ENCODE measurements at regions not wholly inside any gene's neighbourhood (a gene's known extent, or its start where the extent isn't known, plus 50 kb on each side); places are given as distances from the start of the nearest gene placed in this dataset.

GRCh38 chr9:115235221-115235620 lies 117.3 kb upstream of the TNC start:
- dilution Hi-C loops (cut with MboI; ENCODE audit: extremely low pct_ligation_motif_present, low sequenced_read_pairs): no loop called here
- FAIRE-seq: peak; percentile 65
- Histone ChIP-seq H3K4me3 (ENCODE audit: control insufficient read depth in 2 of 3, extremely low read depth in 1 of 3, insufficient read depth in 2 of 3, low read depth in 1 of 3, low read length in 3 of 3) (no peak overlapping the region), H3K4me2 (ENCODE audit: control insufficient read depth, extremely low read depth, insufficient read depth, low read depth, low read length) (no peak overlapping the region), H3K27me3 (ENCODE audit: control insufficient read depth, extremely low read depth, insufficient read depth, low read length) (no peaks in the 10 kb centered on the region), H4K20me1 (ENCODE audit: control insufficient read depth, extremely low read depth, insufficient read depth, low read length) (no peaks in the 10 kb centered on the region), H2AFZ (ENCODE audit: control insufficient read depth, low read length) (no peak overlapping the region), H3K36me3 (ENCODE audit: control insufficient read depth in 2 of 2, extremely low read depth in 1 of 2, insufficient read depth in 2 of 2, low read length in 2 of 2) (no peaks in the 10 kb centered on the region), H3K9me1 (ENCODE audit: control insufficient read depth, extremely low read depth, insufficient read depth, low read length) (no peaks in the 10 kb centered on the region), H3K79me2 (ENCODE audit: control insufficient read depth, insufficient read depth, low read length) (no peaks in the 10 kb centered on the region), H3K9ac (ENCODE audit: control insufficient read depth, extremely low read depth, insufficient read depth, low read length) (no peak overlapping the region), H3K9me3 (ENCODE audit: control insufficient read depth, low read depth, low read length) (no peaks in the 10 kb centered on the region), H3K27ac (ENCODE audit: control insufficient read depth, insufficient read depth, low read length) (no peak overlapping the region), H3K4me1 (ENCODE audit: control insufficient read depth, extremely low read depth, insufficient read depth, low read length) (peaks cover 19% of the 10 kb centered on the region)
- DNase-seq (ENCODE audit: low read depth, low spot score): no peak
- TF ChIP-seq EZH2 (IDR thresholded peaks at IDR 0.05; ENCODE audit: low read length) (no peak), CTCF (optimal IDR thresholded peaks at IDR 0.05 in 1 of 3, IDR thresholded peaks at IDR 0.05 in 1 of 3, conservative IDR thresholded peaks at IDR 0.05 in 1 of 3; ENCODE audit: extremely low read depth in 1 of 3, insufficient read depth in 2 of 3, low read length in 3 of 3) (no peak)

- H3K9ac ChIP-seq (ENCODE audit: control insufficient read depth, extremely low read depth, insufficient read depth, low read length): no peak overlapping the region
- H3K4me3 ChIP-seq (ENCODE audit: control insufficient read depth in 2 of 3, extremely low read depth in 1 of 3, insufficient read depth in 2 of 3, low read depth in 1 of 3, low read length in 3 of 3): no peak overlapping the region
- H3K4me1 ChIP-seq (ENCODE audit: control insufficient read depth, extremely low read depth, insufficient read depth, low read length): peaks cover 19% of the 10 kb centered on the region
- no peaks in the 10 kb centered on the region for H3K9me1 ChIP-seq (ENCODE audit: control insufficient read depth, extremely low read depth, insufficient read depth, low read length)
- dilution Hi-C loops (cut with MboI; ENCODE audit: extremely low pct_ligation_motif_present, low sequenced_read_pairs): no loop called here
- H3K36me3 ChIP-seq (ENCODE audit: control insufficient read depth in 2 of 2, extremely low read depth in 1 of 2, insufficient read depth in 2 of 2, low read length in 2 of 2): no peaks in the 10 kb centered on the region
- no peaks in the 10 kb centered on the region for H3K79me2 ChIP-seq (ENCODE audit: control insufficient read depth, insufficient read depth, low read length)
- FAIRE-seq (peak; percentile 32), DNase-seq (ENCODE audit: low read depth, low spot score) (no peak)
- H2AFZ ChIP-seq (ENCODE audit: control insufficient read depth, low read length): peak overlapping the region; percentile 49
- no peak overlapping the region for H3K27ac ChIP-seq (ENCODE audit: control insufficient read depth, insufficient read depth, low read length)
- H3K9me3 ChIP-seq (ENCODE audit: control insufficient read depth, low read depth, low read length): no peaks in the 10 kb centered on the region
- no peak for TF ChIP-seq EZH2 (IDR thresholded peaks at IDR 0.05; ENCODE audit: low read length)
- no peaks in the 10 kb centered on the region for H3K27me3 ChIP-seq (ENCODE audit: control insufficient read depth, extremely low read depth, insufficient read depth, low read length)
- no peak overlapping the region for H3K4me2 ChIP-seq (ENCODE audit: control insufficient read depth, extremely low read depth, insufficient read depth, low read depth, low read length)
- no peaks in the 10 kb centered on the region for H4K20me1 ChIP-seq (ENCODE audit: control insufficient read depth, extremely low read depth, insufficient read depth, low read length)
Observed at GRCh38 chr9:115237385-115237998, 119.5 kb upstream of the TNC start.

DNA sequence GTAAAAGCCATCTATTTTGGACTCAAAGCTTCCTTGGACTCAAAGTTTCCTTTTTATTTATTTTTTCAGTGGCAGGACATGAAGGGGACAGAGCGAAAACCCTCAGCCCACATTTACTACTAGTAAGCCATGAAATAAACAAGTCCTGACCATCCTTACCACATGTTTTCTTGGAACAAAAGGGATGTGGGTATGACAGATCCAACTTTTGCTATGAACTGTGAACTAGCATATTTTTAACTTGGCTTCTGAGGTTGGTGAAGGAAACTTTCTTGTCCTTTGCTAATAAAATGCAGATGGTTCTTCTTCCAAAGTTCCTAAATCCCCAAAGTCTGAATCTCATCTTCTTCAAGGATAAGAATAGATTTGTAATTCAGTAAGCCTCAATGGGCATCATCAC lies 122.7 kb upstream of the TNC start:
- no peaks in the 10 kb centered on the region for H3K9me3 ChIP-seq (ENCODE audit: control insufficient read depth, low read depth, low read length)
- dilution Hi-C loops (cut with MboI; ENCODE audit: extremely low pct_ligation_motif_present, low sequenced_read_pairs): no loop called here

More for the DNA sequence above, 122.7 kb upstream of the TNC start:
- Histone ChIP-seq H3K36me3 (ENCODE audit: control insufficient read depth in 2 of 2, extremely low read depth in 1 of 2, insufficient read depth in 2 of 2, low read length in 2 of 2) (no peaks in the 10 kb centered on the region), H3K4me2 (ENCODE audit: control insufficient read depth, extremely low read depth, insufficient read depth, low read depth, low read length) (no peak overlapping the region), H3K79me2 (ENCODE audit: control insufficient read depth, insufficient read depth, low read length) (no peaks in the 10 kb centered on the region), H3K27me3 (ENCODE audit: control insufficient read depth, extremely low read depth, insufficient read depth, low read length) (no peaks in the 10 kb centered on the region), H3K4me1 (ENCODE audit: control insufficient read depth, extremely low read depth, insufficient read depth, low read length) (peaks cover 4% of the 10 kb centered on the region), H3K27ac (ENCODE audit: control insufficient read depth, insufficient read depth, low read length) (no peak overlapping the region), H3K9ac (ENCODE audit: control insufficient read depth, extremely low read depth, insufficient read depth, low read length) (no peak overlapping the region), H3K9me1 (ENCODE audit: control insufficient read depth, extremely low read depth, insufficient read depth, low read length) (no peaks in the 10 kb centered on the region), H2AFZ (ENCODE audit: control insufficient read depth, low read length) (no peak overlapping the region), H3K4me3 (ENCODE audit: control insufficient read depth in 2 of 3, extremely low read depth in 1 of 3, insufficient read depth in 2 of 3, low read depth in 1 of 3, low read length in 3 of 3) (no peak overlapping the region), H4K20me1 (ENCODE audit: control insufficient read depth, extremely low read depth, insufficient read depth, low read length) (no peaks in the 10 kb centered on the region)
- FAIRE-seq (no peak), DNase-seq (ENCODE audit: low read depth, low spot score) (no peak)
- TF ChIP-seq CTCF (optimal IDR thresholded peaks at IDR 0.05 in 1 of 3, IDR thresholded peaks at IDR 0.05 in 1 of 3, conservative IDR thresholded peaks at IDR 0.05 in 1 of 3; ENCODE audit: extremely low read depth in 1 of 3, insufficient read depth in 2 of 3, low read length in 3 of 3) (no peak), EZH2 (IDR thresholded peaks at IDR 0.05; ENCODE audit: low read length) (no peak)
